PC-3 (cell line): ENCODE measurements at regions not wholly inside any gene's neighbourhood (a gene's known extent, or its start where the extent isn't known, plus 50 kb on each side); places are given as distances from the start of the nearest gene placed in this dataset.

ENCODE experiments used
- CTCF ChIP-seq: fragments of 300-600 bp; sonication (generic); conservative IDR thresholded peaks from 2 replicates; pipeline ENCODE4 v1.5.1; 2017; ENCODE audit warnings: antibody characterized with exemption, low read depth, mild to moderate bottlenecking, low read length
- EZH2 ChIP-seq: fragments of 300-600 bp; sonication (generic); IDR thresholded peaks from one replicate; pipeline ENCODE4 v1.6.1; 2017; ENCODE audit warnings: antibody characterized with exemption, mild to moderate bottlenecking, low read length; ENCODE audit not compliant: unreplicated experiment
- EZH2phosphoT487 ChIP-seq: fragments of 300-600 bp; sonication (generic); IDR thresholded peaks from 2 replicates; pipeline ENCODE4 v1.6.1; 2018; ENCODE audit warnings: mild to moderate bottlenecking, antibody characterized with exemption, low read length, borderline replicate concordance

- TF ChIP-seq CTCF, result no peak
- no peak for TF ChIP-seq EZH2
- no peak for TF ChIP-seq EZH2phosphoT487
These were observed 675.4 kb downstream of the RAPGEF2 start for GRCh38 chr4:159778298-159778697.
